ENCODE measurements at regions not wholly inside any gene's neighbourhood (a gene's known extent, or its start where the extent isn't known, plus 50 kb on each side); places are given as distances from the start of the nearest gene placed in this dataset.
"Not testable (repeated sequence)": the region's sequence is repeated elsewhere in the genome, so short reads cannot be mapped to it uniquely, and the experiment has no call there.

GRCh38 chr7:152504816-152505215 is 69.0 kb upstream of the KMT2C start:
- Histone ChIP-seq H3K4me1 (ENCODE audit: insufficient read depth, poor library complexity, severe bottlenecking) (no peaks in the 10 kb centered on the region), H3K9me3 (ENCODE audit: severe bottlenecking) (no peaks in the 10 kb centered on the region), H3K27ac (ENCODE audit: poor library complexity, severe bottlenecking) (no peak overlapping the region), H3K27me3 (ENCODE audit: insufficient read depth, poor library complexity, severe bottlenecking) (no peaks in the 10 kb centered on the region), H3K4me3 (ENCODE audit: severe bottlenecking) (no peak overlapping the region), H3K36me3 (ENCODE audit: low read depth) (no peaks in the 10 kb centered on the region)
- ATAC-seq (ENCODE audit: low read depth) (no peak), DNase-seq (ENCODE audit: low spot score) (no peak)
- TF ChIP-seq CTCF (IDR thresholded peaks at IDR 0.05; ENCODE audit: poor library complexity, severe bottlenecking), result no peak

- no peak overlapping the region for H3K4me3 ChIP-seq (ENCODE audit: severe bottlenecking)
- no peaks in the 10 kb centered on the region for H3K27me3 ChIP-seq (ENCODE audit: insufficient read depth, poor library complexity, severe bottlenecking)
- DNase-seq (ENCODE audit: low spot score), result no peak
- no peaks in the 10 kb centered on the region for H3K9me3 ChIP-seq (ENCODE audit: severe bottlenecking)
- no peak for ATAC-seq (ENCODE audit: low read depth)
- H3K4me1 ChIP-seq (ENCODE audit: insufficient read depth, poor library complexity, severe bottlenecking), result no peaks in the 10 kb centered on the region
- H3K27ac ChIP-seq (ENCODE audit: poor library complexity, severe bottlenecking), result no peak overlapping the region
- no peak for TF ChIP-seq CTCF (IDR thresholded peaks at IDR 0.05; ENCODE audit: poor library complexity, severe bottlenecking)
- no peaks in the 10 kb centered on the region for H3K36me3 ChIP-seq (ENCODE audit: low read depth)
Measured at GRCh38 chr7:152504367-152504766, 68.6 kb upstream of the KMT2C start.

GRCh38 chr7:152502813-152503790 is 67.3 kb upstream of the KMT2C start:
- Histone ChIP-seq H3K9me3 (ENCODE audit: severe bottlenecking) (no peaks in the 10 kb centered on the region), H3K27me3 (ENCODE audit: insufficient read depth, poor library complexity, severe bottlenecking) (no peaks in the 10 kb centered on the region), H3K27ac (ENCODE audit: poor library complexity, severe bottlenecking) (no peak overlapping the region), H3K36me3 (ENCODE audit: low read depth) (no peaks in the 10 kb centered on the region), H3K4me1 (ENCODE audit: insufficient read depth, poor library complexity, severe bottlenecking) (no peaks in the 10 kb centered on the region), H3K4me3 (ENCODE audit: severe bottlenecking) (no peak overlapping the region)
- TF ChIP-seq CTCF (IDR thresholded peaks at IDR 0.05; ENCODE audit: poor library complexity, severe bottlenecking), result no peak
- ATAC-seq (ENCODE audit: low read depth) (no peak), DNase-seq (ENCODE audit: low spot score) (no peak)

- no peak for TF ChIP-seq CTCF (IDR thresholded peaks at IDR 0.05; ENCODE audit: poor library complexity, severe bottlenecking)
- H3K36me3 ChIP-seq (ENCODE audit: low read depth), result no peaks in the 10 kb centered on the region
- no peaks in the 10 kb centered on the region for H3K27me3 ChIP-seq (ENCODE audit: insufficient read depth, poor library complexity, severe bottlenecking)
- H3K27ac ChIP-seq (ENCODE audit: poor library complexity, severe bottlenecking), result no peak overlapping the region
- no peak for ATAC-seq (ENCODE audit: low read depth)
- no peak overlapping the region for H3K4me3 ChIP-seq (ENCODE audit: severe bottlenecking)
- H3K4me1 ChIP-seq (ENCODE audit: insufficient read depth, poor library complexity, severe bottlenecking), result no peaks in the 10 kb centered on the region
- no peaks in the 10 kb centered on the region for H3K9me3 ChIP-seq (ENCODE audit: severe bottlenecking)
- no peak for DNase-seq (ENCODE audit: low spot score)
Measured at GRCh38 chr7:152501506-152501905, 65.7 kb upstream of the KMT2C start.

GRCh38 chr7:152499969-152500368 is 64.2 kb upstream of the KMT2C start:
- H3K4me1 ChIP-seq (ENCODE audit: insufficient read depth, poor library complexity, severe bottlenecking); DNase-seq (ENCODE audit: low spot score); H3K36me3 ChIP-seq (ENCODE audit: low read depth); H3K27ac ChIP-seq (ENCODE audit: poor library complexity, severe bottlenecking); H3K27me3 ChIP-seq (ENCODE audit: insufficient read depth, poor library complexity, severe bottlenecking); ATAC-seq (ENCODE audit: low read depth); H3K9me3 ChIP-seq (ENCODE audit: severe bottlenecking); H3K4me3 ChIP-seq (ENCODE audit: severe bottlenecking): not testable (repeated sequence)
